Activated naive CD8-positive, alpha-beta T cell treated with anti-CD3 and anti-CD28 coated beads, Interleukin-2, amount 10 ng/mL, durations not matched to agents 7 days and 5 days (primary cell): ENCODE measurements at regions not wholly inside any gene's neighbourhood (a gene's known extent, or its start where the extent isn't known, plus 50 kb on each side); places are given as distances from the start of the nearest gene placed in this dataset.

Source experiments
- ATAC-seq: fragments of 150-1000 bp; cut with Tn5 transposase; one replicate; pipeline ENCODE4 v1.10.0; 2021; ENCODE audit warnings: low read depth, moderate library complexity
- POLR2A ChIA-PET: fragments of 350-600 bp; sonication (Branson Sonifier 250); formaldehyde crosslinking; loops from one replicate; lab custom pipeline; 2021; ENCODE audit warnings: antibody characterized with exemption; lab: Charles Lee
- DNase-seq: peaks from one replicate; pipeline ENCODE4 v3.0.0; 2021
- H3K27ac Mint-ChIP-seq: one replicate; pipeline ENCODE4 v1.8.0; 2022; ENCODE audit warnings: mild to moderate bottlenecking, mixed read lengths
- H3K27me3 Mint-ChIP-seq: one replicate; pipeline ENCODE4 v1.8.0; 2022; ENCODE audit warnings: mild to moderate bottlenecking, moderate library complexity, mixed read lengths
- H3K36me3 Mint-ChIP-seq: one replicate; pipeline ENCODE4 v1.8.0; 2021; ENCODE audit warnings: mild to moderate bottlenecking, mixed read lengths
- H3K4me1 Mint-ChIP-seq: one replicate; pipeline ENCODE4 v1.8.0; 2021; ENCODE audit warnings: mixed read lengths
- H3K4me3 Mint-ChIP-seq: one replicate; pipeline ENCODE4 v1.8.0; 2022; ENCODE audit warnings: mild to moderate bottlenecking, moderate library complexity, mixed read lengths
- H3K9me3 Mint-ChIP-seq: one replicate; pipeline ENCODE4 v1.8.0; 2021; ENCODE audit warnings: mixed read lengths

DNA sequence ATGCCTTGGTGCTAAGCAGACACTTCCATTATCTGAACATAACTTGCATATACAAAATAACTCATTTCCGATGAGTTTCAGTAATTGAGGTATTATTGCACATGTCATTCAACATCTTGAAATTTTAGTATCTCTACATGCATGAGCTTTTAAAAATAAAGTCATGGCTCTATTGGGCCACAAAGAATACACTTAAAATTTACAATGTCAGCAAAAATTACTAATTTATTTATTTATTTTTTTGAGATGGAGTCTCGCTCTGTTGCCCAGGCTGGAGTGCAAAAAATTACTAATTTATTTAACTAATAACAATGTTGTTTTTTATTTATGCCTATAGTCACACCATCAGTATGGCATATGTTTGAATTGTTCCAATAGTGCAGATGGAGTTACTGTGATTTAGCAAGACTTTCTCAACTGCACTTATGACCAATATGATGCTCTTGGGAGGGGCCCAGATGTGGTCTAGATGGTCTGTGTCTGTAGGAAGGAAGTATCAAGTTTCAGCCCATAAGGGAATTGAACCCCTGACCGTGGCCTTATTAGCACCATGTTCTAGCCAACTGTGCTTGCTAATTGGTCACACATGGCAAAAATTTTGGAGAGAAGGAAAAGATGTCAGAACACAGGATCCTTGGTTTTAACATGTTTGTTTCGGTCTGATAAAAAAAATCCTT, 370.7 kb upstream of the TSHZ2 start:
- Mint-ChIP-seq H3K4me3 (no peak overlapping the region), H3K9me3 (peaks cover 6% of the 10 kb centered on the region), H3K36me3 (no peaks in the 10 kb centered on the region), H3K27ac (no peak overlapping the region), H3K4me1 (no peaks in the 10 kb centered on the region), H3K27me3 (no peaks in the 10 kb centered on the region)
- no peak for ATAC-seq
- no peak for DNase-seq
- POLR2A ChIA-PET = no interaction called here

DNA sequence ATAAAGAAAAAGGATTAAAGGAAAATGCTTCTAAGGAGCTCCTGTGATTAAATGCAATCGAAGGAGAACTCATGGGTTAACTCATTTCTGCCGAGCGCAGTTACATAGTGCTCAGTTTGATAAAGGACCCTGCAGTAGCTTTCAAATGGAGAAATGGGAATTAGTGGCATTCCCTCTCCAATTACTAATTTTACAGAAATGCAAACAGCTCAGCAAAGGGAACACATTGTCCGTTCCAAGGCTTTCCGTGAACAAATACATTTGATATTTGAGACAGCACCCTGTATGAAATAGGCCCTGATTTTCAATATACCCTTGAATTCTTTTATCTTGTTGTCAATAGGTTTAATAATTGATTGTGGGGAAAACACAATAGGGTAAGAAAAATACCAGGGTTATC, 375.9 kb upstream of the TSHZ2 start:
- Mint-ChIP-seq H3K27me3 (no peaks in the 10 kb centered on the region), H3K4me1 (no peaks in the 10 kb centered on the region), H3K9me3 (peaks cover 5% of the 10 kb centered on the region), H3K36me3 (no peaks in the 10 kb centered on the region), H3K4me3 (no peak overlapping the region), H3K27ac (no peak overlapping the region)
- POLR2A ChIA-PET = no interaction called here
- no peak for ATAC-seq
- no peak for DNase-seq

DNA sequence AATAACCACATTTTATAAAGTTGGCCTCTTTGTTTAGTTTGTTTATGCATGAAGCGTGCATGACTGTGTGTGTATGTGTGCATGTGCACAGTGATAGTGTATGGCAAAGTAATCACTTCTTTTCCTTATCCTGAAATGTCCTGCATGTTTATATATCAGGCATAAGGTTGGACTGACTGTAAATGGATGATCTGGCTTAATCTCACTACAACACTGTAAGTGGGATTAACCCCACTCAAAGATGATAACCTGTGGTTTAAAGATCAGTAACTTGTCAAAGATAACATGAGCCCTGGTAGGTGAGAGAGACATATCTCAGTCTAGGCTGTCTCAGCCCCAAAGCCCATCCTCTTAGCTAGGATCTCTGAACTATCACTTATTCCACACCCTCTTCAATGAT, 376.6 kb upstream of the TSHZ2 start:
- DNase-seq = no peak
- no peak overlapping the region for H3K4me3 Mint-ChIP-seq
- peaks cover 3% of the 10 kb centered on the region for H3K9me3 Mint-ChIP-seq
- no peak for ATAC-seq
- POLR2A ChIA-PET = no interaction called here
- H3K27ac Mint-ChIP-seq = no peak overlapping the region
- no peaks in the 10 kb centered on the region for H3K27me3 Mint-ChIP-seq
- no peaks in the 10 kb centered on the region for H3K4me1 Mint-ChIP-seq
- no peaks in the 10 kb centered on the region for H3K36me3 Mint-ChIP-seq

DNA sequence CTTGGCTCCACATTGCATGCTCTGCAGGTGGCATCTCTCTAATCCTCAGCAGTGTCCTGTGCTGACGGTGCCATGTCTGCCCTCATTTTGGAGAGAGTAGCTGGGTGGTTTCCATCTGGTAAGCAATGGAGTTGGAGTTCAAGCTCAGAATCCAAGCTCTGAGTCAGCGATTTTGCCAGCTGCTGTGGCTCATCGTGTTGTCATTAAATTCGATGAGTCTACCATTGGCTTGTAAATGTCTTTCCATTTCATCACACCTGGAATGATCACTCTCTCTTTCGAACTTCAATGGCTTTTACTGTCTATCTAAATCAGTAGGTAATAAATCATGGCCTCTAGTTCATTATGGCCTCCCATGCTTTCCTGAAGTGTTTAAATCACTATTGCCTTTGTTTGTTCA, 378.5 kb upstream of the TSHZ2 start:
- Mint-ChIP-seq H3K36me3 (no peaks in the 10 kb centered on the region), H3K4me1 (no peaks in the 10 kb centered on the region), H3K4me3 (no peak overlapping the region), H3K27ac (no peak overlapping the region), H3K9me3 (peaks cover 3% of the 10 kb centered on the region), H3K27me3 (peaks cover 2% of the 10 kb centered on the region)
- ATAC-seq (no peak), DNase-seq (no peak)
- POLR2A ChIA-PET = no interaction called here

DNA sequence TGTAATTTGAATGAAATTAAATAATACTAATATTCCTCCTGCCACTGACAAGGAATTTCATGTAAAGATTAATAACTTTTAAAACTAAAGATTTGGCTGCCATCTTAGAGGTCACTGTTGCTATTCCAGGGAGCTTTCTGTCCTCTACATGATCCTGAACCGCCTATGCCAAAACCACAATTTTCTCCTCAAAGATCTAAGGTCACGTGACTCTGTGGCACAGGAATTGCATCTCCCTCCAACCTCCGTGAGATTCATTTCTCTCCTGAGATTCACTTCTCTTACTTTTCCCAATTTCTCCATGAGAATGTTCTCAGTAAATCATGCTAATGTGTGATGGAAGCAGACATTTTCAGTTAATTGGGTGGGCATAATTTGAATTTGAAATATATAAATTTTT, 379.6 kb upstream of the TSHZ2 start:
- no peak for ATAC-seq

DNA sequence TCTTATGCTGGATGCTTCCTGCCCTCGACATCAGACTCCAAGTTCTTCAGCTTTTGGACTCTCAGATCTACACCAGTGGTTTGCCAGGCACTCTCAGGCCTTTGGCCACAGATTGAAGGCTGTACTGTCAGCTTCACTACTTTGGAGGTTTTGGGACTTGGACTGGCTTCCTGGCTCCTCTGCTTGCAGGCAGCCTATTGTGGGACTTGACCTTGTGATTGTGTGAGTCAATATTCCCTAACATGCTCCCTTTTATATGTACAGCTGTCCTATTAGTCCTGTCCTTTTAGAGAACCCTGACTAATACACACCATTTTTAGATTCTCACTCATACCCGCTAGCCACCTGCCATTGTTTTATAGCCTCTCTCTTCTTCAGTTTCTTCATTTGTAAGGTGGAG, 382.1 kb upstream of the TSHZ2 start:
- H3K4me3 Mint-ChIP-seq = no peak overlapping the region
- H3K36me3 Mint-ChIP-seq = no peaks in the 10 kb centered on the region
- DNase-seq (no peak), ATAC-seq (no peak)
- H3K9me3 Mint-ChIP-seq = peaks cover 3% of the 10 kb centered on the region
- no peaks in the 10 kb centered on the region for H3K4me1 Mint-ChIP-seq
- peaks cover 2% of the 10 kb centered on the region for H3K27me3 Mint-ChIP-seq
- POLR2A ChIA-PET = no interaction called here
- H3K27ac Mint-ChIP-seq = no peak overlapping the region

More for the DNA sequence above, 379.6 kb upstream of the TSHZ2 start:
- Mint-ChIP-seq H3K27ac (no peak overlapping the region), H3K27me3 (peaks cover 2% of the 10 kb centered on the region), H3K36me3 (no peaks in the 10 kb centered on the region), H3K4me1 (no peaks in the 10 kb centered on the region), H3K4me3 (no peak overlapping the region), H3K9me3 (peaks cover 3% of the 10 kb centered on the region)
- POLR2A ChIA-PET = no interaction called here
- DNase-seq = no peak

DNA sequence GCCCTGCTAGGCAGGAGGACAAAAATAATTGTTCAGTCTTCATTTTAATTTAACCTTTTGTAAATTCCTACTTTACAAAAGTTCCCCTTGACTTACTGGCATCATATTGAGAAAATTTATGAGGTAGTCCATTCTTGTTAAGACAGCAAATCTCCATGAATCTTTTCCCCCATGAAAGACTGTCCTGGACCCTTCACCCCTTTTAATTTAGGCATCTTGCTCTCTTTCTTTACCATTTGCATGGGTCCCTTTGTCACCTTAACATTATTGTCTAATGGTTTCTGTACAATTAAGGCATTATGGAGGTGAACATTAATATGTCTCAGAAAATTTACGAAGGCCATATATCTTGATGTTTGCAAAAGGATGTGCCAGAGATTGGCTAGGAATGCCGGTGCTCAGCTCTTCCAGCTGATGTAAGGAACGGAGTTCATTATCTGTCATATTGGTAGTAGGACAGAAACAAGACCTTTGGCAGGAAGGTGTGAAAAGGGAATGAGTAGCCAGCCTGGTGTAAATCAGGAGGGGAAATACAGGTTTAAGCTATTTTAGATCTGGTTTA, 382.8 kb upstream of the TSHZ2 start:
- no peaks in the 10 kb centered on the region for H3K36me3 Mint-ChIP-seq

DNA sequence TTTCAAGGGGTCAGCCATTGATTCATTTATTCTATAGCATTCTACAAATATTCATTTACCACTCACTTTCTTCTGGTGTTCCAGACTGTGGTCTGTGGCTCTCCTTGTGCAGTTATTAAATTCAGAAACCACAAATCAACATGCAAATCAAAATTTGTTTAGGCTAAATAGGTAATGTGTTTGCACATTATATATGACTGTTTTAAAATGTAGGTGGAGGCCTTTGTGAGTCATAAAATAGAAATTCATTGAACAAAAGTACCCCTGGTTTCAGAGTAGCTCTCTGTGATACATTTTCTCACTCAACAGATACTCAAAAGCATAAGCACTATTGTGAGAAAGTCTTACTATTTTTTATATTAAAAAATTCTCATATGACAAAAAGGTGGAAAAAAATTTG, 385.5 kb upstream of the TSHZ2 start:
- peaks cover 2% of the 10 kb centered on the region for H3K27me3 Mint-ChIP-seq
- H3K36me3 Mint-ChIP-seq = no peaks in the 10 kb centered on the region
- no peak for DNase-seq
- H3K9me3 Mint-ChIP-seq = no peaks in the 10 kb centered on the region
- no peak overlapping the region for H3K27ac Mint-ChIP-seq
- no peak for ATAC-seq
- H3K4me1 Mint-ChIP-seq = no peaks in the 10 kb centered on the region
- H3K4me3 Mint-ChIP-seq = no peak overlapping the region
- POLR2A ChIA-PET = no interaction called here

More for the DNA sequence above, 382.8 kb upstream of the TSHZ2 start:
- Mint-ChIP-seq H3K27me3 (peaks cover 2% of the 10 kb centered on the region), H3K27ac (no peak overlapping the region), H3K4me1 (no peaks in the 10 kb centered on the region), H3K4me3 (no peak overlapping the region), H3K9me3 (peaks cover 3% of the 10 kb centered on the region)
- ATAC-seq = no peak
- no peak for DNase-seq
- POLR2A ChIA-PET = no interaction called here

DNA sequence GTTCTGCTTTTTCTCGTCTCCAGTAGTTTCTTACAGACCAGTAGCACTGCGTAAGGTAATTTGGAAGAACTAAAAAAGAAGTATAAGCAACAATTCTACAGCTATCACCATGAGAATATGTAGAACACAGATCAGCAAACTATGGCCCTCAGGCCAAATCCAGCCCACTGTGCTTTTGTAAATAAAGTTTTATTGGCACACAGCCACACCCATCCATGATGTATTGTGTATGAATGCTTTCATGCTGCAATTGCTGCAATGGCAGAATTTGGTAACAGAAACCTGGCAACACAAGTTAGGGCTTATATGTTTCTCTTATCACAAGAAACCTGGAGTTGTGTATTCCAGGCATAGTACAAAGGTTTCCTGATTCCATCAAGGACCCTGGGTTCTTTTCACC, 386.8 kb upstream of the TSHZ2 start:
- H3K27ac Mint-ChIP-seq = no peak overlapping the region
- peaks cover 2% of the 10 kb centered on the region for H3K27me3 Mint-ChIP-seq
- no peak for DNase-seq
- H3K9me3 Mint-ChIP-seq = no peaks in the 10 kb centered on the region
- POLR2A ChIA-PET = no interaction called here
- no peak for ATAC-seq
- no peak overlapping the region for H3K4me3 Mint-ChIP-seq
- H3K4me1 Mint-ChIP-seq = no peaks in the 10 kb centered on the region
- no peaks in the 10 kb centered on the region for H3K36me3 Mint-ChIP-seq

DNA sequence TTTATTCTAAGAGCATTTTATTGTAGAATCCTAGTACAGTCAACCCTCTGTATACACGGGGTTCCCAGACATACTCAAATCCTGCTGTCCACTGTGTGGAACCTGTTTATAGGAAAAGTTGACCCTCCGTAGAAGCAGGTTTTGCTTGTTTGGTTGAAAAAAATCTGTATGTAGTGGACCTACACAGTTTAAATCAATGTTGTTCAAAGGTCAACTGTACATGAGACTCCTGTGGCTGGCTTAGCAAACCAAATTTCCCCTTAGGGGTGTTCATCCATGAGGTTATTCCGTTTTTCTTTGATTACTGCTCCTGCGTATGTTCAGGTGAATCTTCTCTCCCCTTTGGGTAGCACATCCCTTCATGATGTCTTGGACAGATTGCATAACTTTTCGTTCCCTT, 387.0 kb upstream of the ZFP64 start:
- ATAC-seq (no peak), DNase-seq (no peak)
- Mint-ChIP-seq H3K27me3 (no peaks in the 10 kb centered on the region), H3K4me1 (no peaks in the 10 kb centered on the region), H3K4me3 (no peak overlapping the region), H3K27ac (no peak overlapping the region), H3K36me3 (no peaks in the 10 kb centered on the region), H3K9me3 (no peaks in the 10 kb centered on the region)
- POLR2A ChIA-PET = no interaction called here

DNA sequence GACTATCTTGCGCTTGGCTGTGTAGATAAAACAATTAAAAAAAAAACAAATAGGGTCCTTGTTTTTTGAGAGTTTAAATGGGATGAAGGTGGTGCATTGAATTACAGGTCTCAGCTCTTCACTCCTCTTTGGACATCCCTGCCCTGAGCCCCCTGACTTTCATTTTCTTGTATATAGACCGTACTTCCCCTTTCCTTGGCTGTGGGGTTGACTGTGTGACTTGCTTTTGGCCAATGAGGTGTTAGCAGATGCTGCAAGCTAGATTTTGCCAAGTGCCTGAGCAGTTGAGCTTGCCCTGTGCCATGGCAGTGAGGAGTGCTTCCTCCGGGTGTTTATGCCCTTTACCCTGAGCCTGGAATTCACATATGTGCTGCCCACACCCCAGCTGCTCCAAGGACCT, 386.1 kb upstream of the ZFP64 start:
- Mint-ChIP-seq H3K36me3 (no peaks in the 10 kb centered on the region), H3K9me3 (no peaks in the 10 kb centered on the region), H3K27ac (no peak overlapping the region), H3K27me3 (no peaks in the 10 kb centered on the region), H3K4me1 (no peaks in the 10 kb centered on the region), H3K4me3 (no peak overlapping the region)
- ATAC-seq (no peak), DNase-seq (no peak)
- POLR2A ChIA-PET = no interaction called here

DNA sequence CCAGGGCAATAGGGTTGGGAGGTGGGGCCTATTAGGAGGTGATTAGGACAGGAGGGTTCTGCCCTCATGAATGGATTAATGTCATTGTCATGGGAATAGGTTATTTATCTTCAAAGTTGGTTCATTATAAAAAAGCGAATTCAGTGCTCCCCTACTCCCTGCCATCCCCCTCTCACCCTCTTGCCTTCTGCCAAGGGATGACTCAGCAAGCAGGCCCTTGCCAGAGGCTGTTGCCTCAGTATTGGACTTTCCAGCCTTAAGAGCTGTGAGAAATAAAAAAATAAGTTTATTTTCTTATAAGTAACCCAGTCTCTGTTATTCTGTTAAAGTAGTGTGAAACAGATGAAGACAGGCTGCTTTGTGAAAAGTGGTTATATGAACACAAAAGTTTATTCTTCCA, 381.1 kb upstream of the ZFP64 start:
- Mint-ChIP-seq H3K27ac (no peak overlapping the region), H3K27me3 (no peaks in the 10 kb centered on the region), H3K4me1 (no peaks in the 10 kb centered on the region), H3K4me3 (no peak overlapping the region), H3K36me3 (no peaks in the 10 kb centered on the region), H3K9me3 (peaks cover 2% of the 10 kb centered on the region)
- ATAC-seq (no peak), DNase-seq (no peak)
- POLR2A ChIA-PET = no interaction called here

DNA sequence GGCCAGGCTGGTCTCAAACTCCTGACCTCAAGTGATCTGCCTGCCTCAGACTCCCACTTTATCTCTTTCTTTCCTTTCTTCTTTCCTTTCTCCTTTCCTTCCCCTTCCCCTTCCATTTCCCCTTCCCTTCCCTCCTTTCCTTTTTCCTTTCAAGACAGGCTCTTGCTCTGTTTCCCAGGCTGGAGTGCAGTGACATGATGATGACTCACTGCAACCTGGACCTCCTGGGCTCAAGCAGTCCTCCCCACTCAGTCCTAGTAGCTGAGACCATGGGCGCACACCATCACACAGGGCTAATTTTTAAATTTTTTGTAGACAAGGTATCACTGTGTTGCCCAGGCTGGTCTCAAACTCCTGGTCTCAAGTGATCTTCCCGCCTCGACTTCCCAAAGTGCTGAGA, 377.6 kb upstream of the ZFP64 start:
- no peaks in the 10 kb centered on the region for H3K36me3 Mint-ChIP-seq
- ATAC-seq = no peak
- POLR2A ChIA-PET = no interaction called here

DNA sequence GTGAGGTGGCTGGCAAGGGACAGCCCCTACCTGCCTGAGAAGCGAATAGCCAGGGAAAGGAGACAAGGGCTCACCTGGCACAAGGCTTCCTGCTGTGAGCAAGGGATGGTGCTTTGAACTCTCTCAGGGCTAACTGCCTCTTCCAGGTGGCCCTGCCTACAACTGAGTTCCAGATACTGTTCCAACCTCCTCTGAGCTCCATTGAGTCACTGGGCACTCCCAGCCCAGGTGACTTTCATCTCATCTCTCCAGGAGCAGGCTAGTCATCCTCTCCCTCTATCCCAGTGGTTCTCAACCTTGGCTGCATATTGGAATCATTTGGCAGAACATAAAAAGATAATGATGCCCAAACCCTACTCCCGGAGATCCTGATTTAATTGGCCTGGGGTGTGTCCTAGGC, 374.0 kb upstream of the ZFP64 start:
- POLR2A ChIA-PET = no interaction called here
- DNase-seq = no peak
- Mint-ChIP-seq H3K36me3 (no peaks in the 10 kb centered on the region), H3K27ac (no peak overlapping the region), H3K9me3 (peaks cover 2% of the 10 kb centered on the region), H3K4me3 (no peak overlapping the region), H3K4me1 (no peaks in the 10 kb centered on the region), H3K27me3 (no peaks in the 10 kb centered on the region)
- ATAC-seq = no peak

More for the DNA sequence above, 377.6 kb upstream of the ZFP64 start:
- no peak for DNase-seq
- H3K4me3 Mint-ChIP-seq = no peak overlapping the region
- H3K27me3 Mint-ChIP-seq = no peaks in the 10 kb centered on the region
- no peak overlapping the region for H3K27ac Mint-ChIP-seq
- peaks cover 2% of the 10 kb centered on the region for H3K9me3 Mint-ChIP-seq
- no peaks in the 10 kb centered on the region for H3K4me1 Mint-ChIP-seq
